ENCODE measurements at regions not wholly inside any gene's neighbourhood (a gene's known extent, or its start where the extent isn't known, plus 50 kb on each side); places are given as distances from the start of the nearest gene placed in this dataset.

- Histone ChIP-seq H3K9me3 (ENCODE audit: low read depth, low read length, poor library complexity, severe bottlenecking) (no peaks in the 10 kb centered on the region), H3K36me3 (ENCODE audit: insufficient read depth, low read length, poor library complexity, severe bottlenecking) (no peaks in the 10 kb centered on the region), H3K27me3 (replicated peaks; ENCODE audit: insufficient read depth, low read depth, low read length, poor library complexity) (no peaks in the 10 kb centered on the region), H3K4me3 (ENCODE audit: low read depth, low read length, poor library complexity, severe bottlenecking) (no peak overlapping the region), H3K4me1 (ENCODE audit: insufficient read depth, low read length, poor library complexity, severe bottlenecking) (no peaks in the 10 kb centered on the region), H3K27ac (ENCODE audit: low read depth, low read length, poor library complexity, severe bottlenecking) (no peak overlapping the region)
- TF ChIP-seq EZH2 (IDR thresholded peaks at IDR 0.05; ENCODE audit: borderline replicate concordance, low read depth, low read length, poor library complexity, severe bottlenecking) (no peak), CTCF (conservative IDR thresholded peaks at IDR 0.05; ENCODE audit: low read depth, low read length) (peak; percentile 84)
- CTCF ChIA-PET, result interaction anchor here (0.5 to 1.0 kb wide), 2 partner anchors 9 to 165 kb away, joined by 3 to 5 read pairs; no protein-coding TSS in a partner anchor
- intact Hi-C loops (cut with micrococcal nuclease; ENCODE audit: unreplicated experiment), result loop anchor here (1.0 to 10.0 kb wide), 4 partner anchors 230 to 1044 kb away; partner anchors contain the start of gene ISL1
- POLR2A ChIA-PET (ENCODE audit: low non-redundant PET), result no interaction called here
- BruUV-seq (replicated peaks), result no TSS peak
- DNase-seq (ENCODE audit: low spot score), result peak; percentile 72
Observed at GRCh38 chr5:52007230-52007858, 624.1 kb downstream of the ISL1 start.

- no TSS peak for BruUV-seq (replicated peaks)
- CTCF ChIA-PET, result no interaction called here
Observed at GRCh38 chr5:52010454-52010853, 627.2 kb downstream of the ISL1 start.

GRCh38 chr5:52013523-52013922, 630.3 kb downstream of the ISL1 start:
- intact Hi-C loops (cut with micrococcal nuclease; ENCODE audit: unreplicated experiment), result no loop called here
- BruUV-seq (replicated peaks), result no TSS peak
- Histone ChIP-seq H3K36me3 (ENCODE audit: insufficient read depth, low read length, poor library complexity, severe bottlenecking) (no peaks in the 10 kb centered on the region), H3K4me1 (ENCODE audit: insufficient read depth, low read length, poor library complexity, severe bottlenecking) (no peaks in the 10 kb centered on the region), H3K9me3 (ENCODE audit: low read depth, low read length, poor library complexity, severe bottlenecking) (no peaks in the 10 kb centered on the region), H3K4me3 (ENCODE audit: low read depth, low read length, poor library complexity, severe bottlenecking) (no peak overlapping the region), H3K27ac (ENCODE audit: low read depth, low read length, poor library complexity, severe bottlenecking) (no peak overlapping the region), H3K27me3 (replicated peaks; ENCODE audit: insufficient read depth, low read depth, low read length, poor library complexity) (no peaks in the 10 kb centered on the region)
- no peak for TF ChIP-seq EZH2 (IDR thresholded peaks at IDR 0.05; ENCODE audit: borderline replicate concordance, low read depth, low read length, poor library complexity, severe bottlenecking)
- no peak for TF ChIP-seq CTCF (conservative IDR thresholded peaks at IDR 0.05; ENCODE audit: low read depth, low read length)
- ChIA-PET CTCF (no interaction called here), POLR2A (ENCODE audit: low non-redundant PET) (no interaction called here)
- DNase-seq (ENCODE audit: low spot score), result no peak

More at GRCh38 chr5:52010454-52010853, 627.2 kb downstream of the ISL1 start:
- Histone ChIP-seq H3K27ac (ENCODE audit: low read depth, low read length, poor library complexity, severe bottlenecking) (no peak overlapping the region), H3K4me3 (ENCODE audit: low read depth, low read length, poor library complexity, severe bottlenecking) (no peak overlapping the region), H3K4me1 (ENCODE audit: insufficient read depth, low read length, poor library complexity, severe bottlenecking) (no peaks in the 10 kb centered on the region), H3K9me3 (ENCODE audit: low read depth, low read length, poor library complexity, severe bottlenecking) (no peaks in the 10 kb centered on the region), H3K36me3 (ENCODE audit: insufficient read depth, low read length, poor library complexity, severe bottlenecking) (no peaks in the 10 kb centered on the region), H3K27me3 (replicated peaks; ENCODE audit: insufficient read depth, low read depth, low read length, poor library complexity) (no peaks in the 10 kb centered on the region)
- POLR2A ChIA-PET (ENCODE audit: low non-redundant PET), result no interaction called here
- intact Hi-C loops (cut with micrococcal nuclease; ENCODE audit: unreplicated experiment), result no loop called here
- TF ChIP-seq EZH2 (IDR thresholded peaks at IDR 0.05; ENCODE audit: borderline replicate concordance, low read depth, low read length, poor library complexity, severe bottlenecking) (no peak), CTCF (conservative IDR thresholded peaks at IDR 0.05; ENCODE audit: low read depth, low read length) (no peak)
- DNase-seq (ENCODE audit: low spot score), result no peak

Data from A673 (cell line).